K562 (cell line): ENCODE measurements at regions not wholly inside any gene's neighbourhood (a gene's known extent, or its start where the extent isn't known, plus 50 kb on each side); places are given as distances from the start of the nearest gene placed in this dataset.

Source experiments
- MGA ChIP-seq: fragments of 450-650 bp; IDR thresholded peaks from 2 replicates; pipeline ENCODE4 v1.6.1; 2016; ENCODE audit warnings: mild to moderate bottlenecking, moderate library complexity

GRCh38 chr7:12872487-12872886 is 185.1 kb downstream of the ARL4A start (continued):
- no peak for TF ChIP-seq MGA
